Ectodermal cell (in vitro differentiated cells): ENCODE measurements at regions not wholly inside any gene's neighbourhood (a gene's known extent, or its start where the extent isn't known, plus 50 kb on each side); places are given as distances from the start of the nearest gene placed in this dataset.

Experiments used
- H3K27ac ChIP-seq: 2 replicates; pipeline ENCODE4 v1.7.0; 2013; ENCODE audit warnings: mild to moderate bottlenecking, low read depth, low read length; ENCODE audit not compliant: insufficient read depth, poor library complexity, severe bottlenecking
- H3K27me3 ChIP-seq: 2 replicates; pipeline ENCODE4 v1.7.0; 2013; ENCODE audit warnings: mild to moderate bottlenecking, low read length; ENCODE audit not compliant: insufficient read depth, control insufficient read depth, poor library complexity, severe bottlenecking
- H3K36me3 ChIP-seq: one replicate; pipeline ENCODE4 v1.7.0; 2013; ENCODE audit warnings: low read length; ENCODE audit not compliant: control insufficient read depth, insufficient read depth
- H3K4me1 ChIP-seq: one replicate; pipeline ENCODE4 v1.7.0; 2013; ENCODE audit warnings: low read length; ENCODE audit not compliant: control insufficient read depth, insufficient read depth
- H3K4me3 ChIP-seq: 2 replicates; pipeline ENCODE4 v1.7.0; 2013; ENCODE audit warnings: low read depth, low read length, control low read depth; ENCODE audit not compliant: insufficient read depth
- H3K9me3 ChIP-seq: 2 replicates; pipeline ENCODE4 v1.7.0; 2013; ENCODE audit warnings: mild to moderate bottlenecking, low read length, moderate library complexity; ENCODE audit not compliant: control insufficient read depth
- WGBS, 2 experiments: methylation state at CpG; one replicate each; pipeline ENCODE4 v1.1.7; 2013; ENCODE audit warnings: missing lambda C conversion rate in 2 of 2; 5-methylcytosine and 5-hydroxymethylcytosine counted together

DNA sequence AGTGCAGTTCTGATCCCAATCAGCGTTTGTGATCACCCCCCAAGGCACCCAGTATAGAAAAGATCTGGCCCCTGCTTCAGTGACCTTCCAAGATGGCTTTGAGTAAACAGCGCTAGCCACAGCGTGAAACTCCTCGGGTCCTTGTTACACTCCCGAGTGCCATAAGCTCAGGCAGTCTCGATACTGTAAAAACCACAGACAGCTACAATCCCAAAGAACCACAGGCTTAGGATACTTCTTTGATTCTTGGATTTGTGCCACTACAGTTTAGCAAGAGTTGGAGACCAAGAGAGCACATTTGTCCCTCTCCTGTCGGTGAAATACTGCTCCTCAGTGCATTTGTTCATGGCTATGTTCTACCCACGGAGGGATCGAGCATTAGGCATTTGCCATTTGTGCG, 352.5 kb upstream of the ZNF521 start:
- H3K4me3 ChIP-seq: no peak overlapping the region
- H3K36me3 ChIP-seq: no peaks in the 10 kb centered on the region
- peaks cover 10% of the 10 kb centered on the region for H3K4me1 ChIP-seq
- no peaks in the 10 kb centered on the region for H3K27me3 ChIP-seq
- no peaks in the 10 kb centered on the region for H3K9me3 ChIP-seq
- 90 to 91% methylated on average over 10 of the region's 10 CpGs for WGBS, 2 experiments
- H3K27ac ChIP-seq: no peak overlapping the region

DNA sequence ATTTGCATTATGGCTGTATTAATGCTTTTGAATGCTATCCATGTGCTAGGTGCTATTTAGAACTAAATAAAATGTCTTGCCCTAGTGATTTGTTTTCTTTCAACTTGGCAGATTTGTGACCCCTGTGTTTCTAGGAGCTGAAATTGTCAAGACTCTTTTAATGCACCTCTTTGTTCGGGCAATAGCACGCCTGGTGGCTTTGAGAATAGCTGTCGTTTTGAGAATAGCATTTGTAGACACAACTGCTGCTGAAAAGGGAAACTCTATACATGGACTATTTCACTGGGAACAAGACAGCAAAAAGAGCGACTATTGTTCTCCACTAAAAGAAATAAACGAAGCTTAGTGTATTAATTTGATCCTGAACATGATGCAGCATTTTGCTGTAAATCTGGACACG, 352.1 kb upstream of the ZNF521 start:
- 82 to 83% methylated on average over 6 of the region's 6 CpGs for WGBS, 2 experiments
- H3K36me3 ChIP-seq: no peaks in the 10 kb centered on the region

DNA sequence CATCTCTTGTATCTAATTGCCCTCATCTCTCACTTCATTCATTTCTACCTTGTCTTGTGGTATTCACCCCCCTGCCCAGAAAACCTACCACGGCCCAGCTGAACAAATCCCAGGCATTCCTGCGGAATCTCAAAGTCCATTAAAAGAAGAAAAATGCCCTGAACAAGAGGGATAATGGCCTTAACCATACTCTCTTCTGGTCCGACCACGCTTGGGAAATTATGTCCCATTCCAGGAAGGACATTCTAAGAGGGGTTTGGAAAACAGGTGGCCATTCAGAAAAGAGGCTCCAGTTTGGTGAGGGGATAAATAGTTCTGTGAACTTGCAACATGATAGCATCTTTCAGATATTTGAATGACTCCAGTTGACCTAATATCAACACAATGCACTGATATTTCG, 349.9 kb upstream of the ZNF521 start:
- Histone ChIP-seq H3K4me1 (peaks cover 10% of the 10 kb centered on the region), H3K27me3 (no peaks in the 10 kb centered on the region), H3K27ac (no peak overlapping the region), H3K4me3 (no peak overlapping the region), H3K36me3 (no peaks in the 10 kb centered on the region), H3K9me3 (no peaks in the 10 kb centered on the region)
- 93 to 97% methylated on average over 5 of the region's 5 CpGs for WGBS, 2 experiments

More for the DNA sequence above, 352.1 kb upstream of the ZNF521 start:
- no peaks in the 10 kb centered on the region for H3K27me3 ChIP-seq
- no peaks in the 10 kb centered on the region for H3K9me3 ChIP-seq
- H3K27ac ChIP-seq: peak overlapping the region; percentile 9
- no peak overlapping the region for H3K4me3 ChIP-seq
- peaks cover 10% of the 10 kb centered on the region for H3K4me1 ChIP-seq

DNA sequence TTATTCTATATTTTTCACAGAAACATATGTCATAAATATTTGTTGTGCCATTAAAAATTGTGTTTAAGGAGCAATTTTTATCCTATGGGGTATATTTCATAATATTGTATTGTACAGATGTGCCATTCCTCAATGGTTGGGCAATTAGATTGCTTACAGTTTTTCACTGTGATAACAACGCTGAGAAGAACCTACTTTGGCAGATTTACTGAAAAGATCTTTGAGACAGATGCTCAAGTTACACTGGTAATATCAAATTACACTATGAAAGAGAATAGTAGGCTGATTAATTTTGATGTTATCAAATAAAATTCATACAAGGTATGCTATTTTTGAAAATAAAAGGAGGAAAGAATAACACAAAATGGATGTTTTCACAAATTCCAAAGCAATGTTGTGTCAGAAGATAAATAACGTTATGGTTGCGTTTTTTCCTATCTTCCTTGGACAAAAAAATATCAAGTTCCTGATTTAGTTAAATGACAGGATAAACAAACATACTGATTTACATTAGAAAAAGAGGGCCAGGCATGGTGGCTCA, 335.1 kb upstream of the ZNF521 start:
- H3K9me3 ChIP-seq: no peaks in the 10 kb centered on the region
- 94% methylated on average over 3 of the region's 3 CpGs for WGBS, 2 experiments
- H3K27me3 ChIP-seq: no peaks in the 10 kb centered on the region
- no peaks in the 10 kb centered on the region for H3K4me1 ChIP-seq
- no peak overlapping the region for H3K27ac ChIP-seq
- H3K4me3 ChIP-seq: no peak overlapping the region
- no peaks in the 10 kb centered on the region for H3K36me3 ChIP-seq

DNA sequence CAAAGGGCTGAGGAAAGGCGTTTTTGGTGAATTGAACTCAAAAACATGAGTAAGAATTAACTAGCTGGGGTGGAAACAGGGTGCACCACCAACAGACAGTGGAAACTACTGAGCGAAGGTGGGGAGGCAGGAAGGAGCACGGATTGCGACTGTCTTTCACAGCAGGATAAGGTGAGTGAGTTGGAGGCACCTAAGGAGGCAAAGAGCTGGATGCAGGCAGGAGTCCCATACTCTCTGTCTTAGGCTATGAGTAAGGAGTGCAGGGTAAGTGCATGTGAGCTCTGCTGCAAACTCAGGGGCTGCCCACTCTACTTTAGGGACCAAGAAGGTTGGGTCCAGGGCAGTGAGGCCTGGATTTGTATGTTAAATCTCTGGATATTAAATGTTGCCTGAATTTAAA, 333.1 kb upstream of the ZNF521 start:
- H3K27me3 ChIP-seq: no peaks in the 10 kb centered on the region

DNA sequence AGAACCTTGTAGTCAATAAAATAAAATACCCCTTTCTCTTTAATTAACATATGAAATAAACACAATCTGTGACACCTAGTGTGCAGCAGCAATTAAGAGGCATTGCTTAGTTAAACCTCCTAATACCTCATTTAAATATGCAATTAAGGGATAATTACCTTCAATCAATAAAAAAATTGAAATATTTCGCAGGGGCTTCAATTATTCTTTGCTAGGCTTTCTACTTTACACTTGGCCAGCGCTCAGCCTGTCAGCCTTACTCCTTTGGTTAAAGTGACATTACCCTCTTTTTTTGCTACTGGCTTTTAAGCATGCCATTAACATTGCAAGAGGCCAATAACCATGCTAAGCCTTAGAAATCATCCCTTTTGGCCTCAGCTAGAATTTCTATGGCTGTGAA, 327.5 kb upstream of the ZNF521 start:
- Histone ChIP-seq H3K4me1 (peaks cover 13% of the 10 kb centered on the region), H3K27ac (no peak overlapping the region), H3K27me3 (no peaks in the 10 kb centered on the region), H3K9me3 (no peaks in the 10 kb centered on the region), H3K36me3 (no peaks in the 10 kb centered on the region), H3K4me3 (no peak overlapping the region)
- WGBS, 2 experiments: 71 to 76% methylated on average over 2 of the region's 2 CpGs

More for the DNA sequence above, 333.1 kb upstream of the ZNF521 start:
- 77 to 79% methylated on average over 4 of the region's 4 CpGs for WGBS, 2 experiments
- H3K27ac ChIP-seq: no peak overlapping the region
- no peaks in the 10 kb centered on the region for H3K36me3 ChIP-seq
- no peak overlapping the region for H3K4me3 ChIP-seq
- H3K4me1 ChIP-seq: no peaks in the 10 kb centered on the region
- H3K9me3 ChIP-seq: no peaks in the 10 kb centered on the region

DNA sequence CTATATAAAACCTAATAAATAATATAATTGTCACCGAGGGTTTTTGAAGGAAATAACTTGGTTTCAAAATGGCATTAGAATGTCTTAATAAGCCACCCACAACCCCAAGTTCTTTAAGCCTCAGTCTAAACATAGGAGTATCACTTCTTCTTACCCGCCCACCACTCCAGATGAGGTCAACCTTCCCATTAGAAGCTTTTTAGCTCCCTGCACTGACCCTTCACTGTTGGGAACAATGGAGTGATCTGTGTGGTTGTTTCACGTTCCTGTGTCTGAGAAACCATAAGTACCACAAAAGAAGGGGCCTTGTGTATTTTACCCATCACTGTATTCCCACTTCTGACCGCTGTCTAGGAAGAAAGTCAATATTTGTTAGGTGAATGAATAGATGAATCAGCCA, 326.3 kb upstream of the ZNF521 start:
- no peaks in the 10 kb centered on the region for H3K36me3 ChIP-seq
- H3K4me3 ChIP-seq: no peak overlapping the region
- H3K4me1 ChIP-seq: peaks cover 13% of the 10 kb centered on the region
- H3K27ac ChIP-seq: no peak overlapping the region
- H3K9me3 ChIP-seq: no peaks in the 10 kb centered on the region
- WGBS, 2 experiments: 73 to 78% methylated on average over 1 to 3 of the region's 4 CpGs
- H3K27me3 ChIP-seq: no peaks in the 10 kb centered on the region

DNA sequence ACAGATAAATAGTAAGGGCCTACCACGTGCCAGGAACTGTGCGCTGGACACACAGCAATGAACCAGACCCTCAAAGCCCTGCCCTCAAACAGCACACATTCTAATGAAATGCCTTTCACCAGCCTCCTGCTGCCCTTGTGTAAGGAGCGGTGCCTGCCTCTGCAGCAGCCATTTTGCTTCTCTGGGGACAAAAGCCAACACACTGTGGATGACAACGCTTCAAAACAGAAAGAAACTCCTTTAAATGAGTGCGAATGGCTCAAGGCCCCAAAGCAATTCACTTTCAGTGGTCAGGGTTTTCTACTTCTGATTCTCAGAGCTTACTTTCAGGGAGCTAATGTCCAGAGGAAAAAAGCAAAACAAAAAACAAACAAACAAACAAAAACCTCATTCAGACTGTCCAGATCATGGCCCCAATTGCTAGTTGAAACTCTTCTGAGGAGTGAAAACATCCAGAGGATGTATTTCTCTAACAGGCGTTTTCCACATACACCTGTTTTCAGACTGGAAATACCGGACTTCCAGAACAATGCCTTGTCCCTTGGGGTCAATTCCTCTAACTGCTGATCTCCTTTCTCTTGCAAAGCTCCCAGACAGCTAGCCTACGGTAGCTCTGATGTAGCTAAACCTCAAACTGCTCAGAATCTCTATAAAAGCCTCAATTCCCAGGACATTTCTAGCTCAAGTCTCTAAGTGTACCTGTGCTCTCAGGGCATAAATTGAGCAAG, 323.3 kb upstream of the ZNF521 start:
- Histone ChIP-seq H3K9me3 (no peaks in the 10 kb centered on the region), H3K27ac (peak overlapping the region; percentile 11), H3K27me3 (no peaks in the 10 kb centered on the region), H3K4me3 (no peak overlapping the region), H3K36me3 (no peaks in the 10 kb centered on the region), H3K4me1 (peaks cover 13% of the 10 kb centered on the region)
- 57 to 58% methylated on average over 8 of the region's 8 CpGs for WGBS, 2 experiments

DNA sequence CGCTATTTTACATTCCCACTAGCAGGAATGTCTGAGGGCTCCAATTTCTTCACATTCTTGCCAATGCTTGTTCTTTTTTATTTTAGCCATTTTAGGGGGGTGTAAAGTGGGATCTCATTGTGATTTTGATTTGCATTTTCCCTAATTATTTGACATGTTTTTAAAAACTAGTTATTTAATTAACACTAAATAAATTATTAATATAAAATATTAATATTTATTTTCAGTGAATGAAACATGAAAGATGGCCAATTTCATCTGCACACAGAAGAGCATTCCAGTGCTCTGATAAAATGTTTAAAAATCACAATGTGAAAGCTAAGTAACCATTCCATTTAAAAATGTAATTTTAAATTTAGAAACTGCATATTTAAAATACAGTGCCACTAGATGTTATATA, 322.2 kb upstream of the ZNF521 start:
- H3K4me1 ChIP-seq: peaks cover 10% of the 10 kb centered on the region
- no peaks in the 10 kb centered on the region for H3K9me3 ChIP-seq
- H3K4me3 ChIP-seq: no peak overlapping the region
- H3K36me3 ChIP-seq: no peaks in the 10 kb centered on the region
- no peaks in the 10 kb centered on the region for H3K27me3 ChIP-seq
- 83 to 100% methylated on average over 1 of the region's 1 CpG for WGBS, 2 experiments
- H3K27ac ChIP-seq: no peak overlapping the region

DNA sequence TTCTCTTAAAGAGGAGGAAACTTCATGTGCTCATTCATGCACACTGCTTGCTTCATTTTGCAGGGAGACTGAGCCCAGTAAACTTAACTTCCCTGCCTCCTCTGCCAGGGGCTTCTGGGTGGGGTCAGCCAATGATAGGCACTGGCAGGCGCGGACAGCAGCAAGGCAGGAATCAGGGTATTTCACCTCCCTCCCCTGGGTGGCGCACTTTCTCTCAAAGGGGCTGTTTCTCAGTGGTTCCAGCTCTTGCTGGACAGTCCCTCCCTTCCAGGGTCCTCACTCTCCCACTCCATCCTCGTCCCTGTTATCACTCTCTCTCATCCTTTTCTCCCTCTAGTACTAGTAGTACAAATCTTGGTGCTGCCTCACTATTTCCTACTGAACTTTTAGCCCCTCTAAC, 320.5 kb upstream of the ZNF521 start:
- Histone ChIP-seq H3K36me3 (no peaks in the 10 kb centered on the region), H3K4me3 (no peak overlapping the region), H3K27me3 (no peaks in the 10 kb centered on the region), H3K4me1 (peaks cover 10% of the 10 kb centered on the region), H3K27ac (no peak overlapping the region), H3K9me3 (no peaks in the 10 kb centered on the region)
- 76 to 86% methylated on average over 4 of the region's 4 CpGs for WGBS, 2 experiments
